RPMI7951 (cell line): ENCODE measurements at regions not wholly inside any gene's neighbourhood (a gene's known extent, or its start where the extent isn't known, plus 50 kb on each side); places are given as distances from the start of the nearest gene placed in this dataset.
"Not testable (repeated sequence)": the region's sequence is repeated elsewhere in the genome, so short reads cannot be mapped to it uniquely, and the experiment has no call there.

ENCODE experiments used
- DNase-seq: peaks from one replicate; pipeline ENCODE4 v3.0.0-alpha.2; 2012; ENCODE audit warnings: low read depth

GRCh38 chr2:4047961-4048891 is 344.9 kb downstream of the DCDC2C start:
- DNase-seq: no peak

- DNase-seq: no peak
Observed at GRCh38 chr2:4049463-4049862, 346.1 kb downstream of the DCDC2C start.

- DNase-seq: no peak
Observed at GRCh38 chr2:4053769-4054493, 350.6 kb downstream of the DCDC2C start.

GRCh38 chr2:4066217-4066616 is 362.8 kb downstream of the DCDC2C start:
- no peak for DNase-seq

- no peak for DNase-seq
Observed at GRCh38 chr2:4073026-4073569, 369.7 kb downstream of the DCDC2C start.

GRCh38 chr2:4077017-4077416 is 373.6 kb downstream of the DCDC2C start:
- DNase-seq: no peak

GRCh38 chr2:4085186-4085585 is 381.8 kb downstream of the DCDC2C start:
- no peak for DNase-seq

GRCh38 chr2:4090668-4091630 is 387.6 kb downstream of the DCDC2C start:
- DNase-seq: no peak

GRCh38 chr2:4091869-4092268 is 388.5 kb downstream of the DCDC2C start:
- no peak for DNase-seq

GRCh38 chr2:4094743-4095142 is 391.4 kb downstream of the DCDC2C start:
- DNase-seq: no peak

GRCh38 chr2:4096978-4097766 is 393.8 kb downstream of the DCDC2C start:
- DNase-seq: no peak

- no peak for DNase-seq
Observed at GRCh38 chr2:4098137-4098536, 394.8 kb downstream of the DCDC2C start.

- no peak for DNase-seq
Observed at GRCh38 chr2:4101936-4102335, 398.6 kb downstream of the DCDC2C start.

- no peak for DNase-seq
Observed at GRCh38 chr2:4107179-4107578, 403.8 kb downstream of the DCDC2C start.

GRCh38 chr2:4110273-4110672 is 406.9 kb downstream of the DCDC2C start:
- no peak for DNase-seq

GRCh38 chr2:4115435-4115834 is 412.1 kb downstream of the DCDC2C start:
- DNase-seq: not testable (repeated sequence)

GRCh38 chr2:4122726-4123125 is 419.4 kb downstream of the DCDC2C start:
- no peak for DNase-seq

GRCh38 chr2:4130651-4131050 is 427.3 kb downstream of the DCDC2C start:
- no peak for DNase-seq

- DNase-seq: no peak
Observed at GRCh38 chr2:4134551-4135550, 431.5 kb downstream of the DCDC2C start.
